ENCODE measurements at regions not wholly inside any gene's neighbourhood (a gene's known extent, or its start where the extent isn't known, plus 50 kb on each side); places are given as distances from the start of the nearest gene placed in this dataset.

DNA sequence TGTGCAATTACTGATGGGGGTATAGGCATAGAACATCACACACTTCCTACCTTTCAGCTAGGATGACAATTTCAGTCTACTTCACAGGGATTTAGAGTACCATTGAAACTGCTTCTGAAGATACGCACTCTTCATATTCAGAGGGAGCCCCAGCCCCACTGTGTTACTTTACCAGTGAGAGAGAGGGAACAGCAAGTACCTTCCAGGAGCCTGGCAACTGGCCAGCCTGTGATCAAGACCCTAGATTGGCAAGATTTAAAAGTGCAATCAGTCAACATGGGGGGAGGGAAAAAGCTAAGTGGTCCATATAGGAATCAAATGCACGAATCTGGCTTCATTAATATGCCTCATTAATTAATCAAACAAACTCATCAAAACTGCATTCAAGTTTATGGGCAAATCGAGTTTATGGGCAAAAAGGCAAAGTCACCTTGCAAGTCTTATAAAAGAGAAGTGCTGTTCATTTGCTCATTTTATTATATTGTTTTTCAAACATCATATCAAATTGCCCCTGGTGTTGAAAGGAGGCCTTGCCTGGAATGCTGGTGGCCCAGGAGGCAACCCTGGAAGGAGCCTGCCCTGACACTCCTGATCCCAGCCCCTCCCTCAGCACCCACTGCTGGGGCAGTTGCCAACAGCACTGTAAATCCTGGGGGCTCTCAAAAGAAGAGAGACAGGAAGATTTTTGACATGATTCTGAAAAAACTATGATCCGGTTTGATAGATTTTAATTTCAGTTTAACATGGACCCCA, 184.9 kb upstream of the DPT start:
- no peak overlapping the region for H3K4me3 ChIP-seq (ENCODE audit: low read depth, low read length, poor library complexity, severe bottlenecking)
- H3K27me3 ChIP-seq (replicated peaks; ENCODE audit: insufficient read depth, low read depth, low read length, poor library complexity) = no peaks in the 10 kb centered on the region
- intact Hi-C loops (cut with micrococcal nuclease; ENCODE audit: unreplicated experiment) = no loop called here
- H3K36me3 ChIP-seq (ENCODE audit: insufficient read depth, low read length, poor library complexity, severe bottlenecking) = no peaks in the 10 kb centered on the region
- DNase-seq (ENCODE audit: low spot score) = no peak
- CTCF ChIA-PET = no interaction called here
- POLR2A ChIA-PET (ENCODE audit: low non-redundant PET) = no interaction called here
- no peaks in the 10 kb centered on the region for H3K9me3 ChIP-seq (ENCODE audit: low read depth, low read length, poor library complexity, severe bottlenecking)
- no peak overlapping the region for H3K27ac ChIP-seq (ENCODE audit: low read depth, low read length, poor library complexity, severe bottlenecking)
- no peaks in the 10 kb centered on the region for H3K4me1 ChIP-seq (ENCODE audit: insufficient read depth, low read length, poor library complexity, severe bottlenecking)
- no TSS peak for BruUV-seq (replicated peaks)
- TF ChIP-seq CTCF (conservative IDR thresholded peaks at IDR 0.05; ENCODE audit: low read depth, low read length) (no peak), EZH2 (IDR thresholded peaks at IDR 0.05; ENCODE audit: borderline replicate concordance, low read depth, low read length, poor library complexity, severe bottlenecking) (no peak)

DNA sequence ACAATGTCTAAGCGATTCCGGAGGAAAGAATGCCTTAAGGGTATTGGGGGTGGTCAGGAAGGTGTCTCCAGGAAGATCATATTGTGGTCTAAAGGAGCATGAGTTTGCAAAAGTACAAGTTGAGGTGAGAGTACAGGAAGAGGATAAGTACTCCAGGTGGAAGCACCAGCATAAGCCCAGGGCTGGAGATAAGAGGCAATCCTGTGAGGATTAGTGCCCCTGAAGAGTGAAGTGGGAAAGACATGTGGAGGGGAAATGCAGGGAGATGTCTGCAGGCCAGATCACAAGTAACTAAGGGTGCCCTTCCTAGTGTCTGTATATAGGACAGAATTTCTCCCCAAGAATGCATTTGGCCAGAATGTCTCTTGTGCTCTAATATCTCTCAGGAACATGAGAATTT, 188.3 kb upstream of the DPT start:
- intact Hi-C loops (cut with micrococcal nuclease; ENCODE audit: unreplicated experiment) = no loop called here
- H3K4me1 ChIP-seq (ENCODE audit: insufficient read depth, low read length, poor library complexity, severe bottlenecking) = no peaks in the 10 kb centered on the region
- no peaks in the 10 kb centered on the region for H3K9me3 ChIP-seq (ENCODE audit: low read depth, low read length, poor library complexity, severe bottlenecking)
- CTCF ChIA-PET = no interaction called here
- no TSS peak for BruUV-seq (replicated peaks)
- H3K27me3 ChIP-seq (replicated peaks; ENCODE audit: insufficient read depth, low read depth, low read length, poor library complexity) = no peaks in the 10 kb centered on the region
- H3K27ac ChIP-seq (ENCODE audit: low read depth, low read length, poor library complexity, severe bottlenecking) = no peak overlapping the region
- DNase-seq (ENCODE audit: low spot score) = no peak
- no peaks in the 10 kb centered on the region for H3K36me3 ChIP-seq (ENCODE audit: insufficient read depth, low read length, poor library complexity, severe bottlenecking)
- POLR2A ChIA-PET (ENCODE audit: low non-redundant PET) = no interaction called here
- TF ChIP-seq EZH2 (IDR thresholded peaks at IDR 0.05; ENCODE audit: borderline replicate concordance, low read depth, low read length, poor library complexity, severe bottlenecking) (no peak), CTCF (conservative IDR thresholded peaks at IDR 0.05; ENCODE audit: low read depth, low read length) (no peak)
- H3K4me3 ChIP-seq (ENCODE audit: low read depth, low read length, poor library complexity, severe bottlenecking) = no peak overlapping the region

DNA sequence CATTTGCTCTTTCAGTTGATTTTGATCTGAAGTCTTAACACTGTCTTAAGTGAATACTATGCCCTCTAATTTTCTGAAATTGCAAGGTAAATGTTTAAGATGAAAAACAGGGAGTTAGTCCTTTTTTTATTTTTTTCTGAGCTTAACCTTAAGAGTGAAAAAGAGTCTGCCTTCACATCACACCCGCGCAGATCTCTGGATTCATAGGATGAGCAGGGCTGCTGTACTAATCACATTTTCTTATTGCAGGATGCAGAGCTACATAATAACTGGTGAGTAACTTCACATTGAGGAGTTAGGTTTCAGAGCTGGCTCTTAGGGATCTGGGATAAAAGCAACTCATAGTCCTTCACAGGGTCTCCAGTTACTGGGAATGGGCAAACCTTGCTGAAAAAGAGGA, 188.7 kb upstream of the ATP1B1 start:
- TF ChIP-seq EZH2 (IDR thresholded peaks at IDR 0.05; ENCODE audit: borderline replicate concordance, low read depth, low read length, poor library complexity, severe bottlenecking) = no peak
- TF ChIP-seq CTCF (conservative IDR thresholded peaks at IDR 0.05; ENCODE audit: low read depth, low read length) = no peak
- Histone ChIP-seq H3K9me3 (ENCODE audit: low read depth, low read length, poor library complexity, severe bottlenecking) (no peaks in the 10 kb centered on the region), H3K4me3 (ENCODE audit: low read depth, low read length, poor library complexity, severe bottlenecking) (no peak overlapping the region), H3K27ac (ENCODE audit: low read depth, low read length, poor library complexity, severe bottlenecking) (no peak overlapping the region), H3K4me1 (ENCODE audit: insufficient read depth, low read length, poor library complexity, severe bottlenecking) (no peaks in the 10 kb centered on the region), H3K36me3 (ENCODE audit: insufficient read depth, low read length, poor library complexity, severe bottlenecking) (no peaks in the 10 kb centered on the region), H3K27me3 (replicated peaks; ENCODE audit: insufficient read depth, low read depth, low read length, poor library complexity) (no peaks in the 10 kb centered on the region)
- BruUV-seq (replicated peaks) = no TSS peak
- ChIA-PET POLR2A (ENCODE audit: low non-redundant PET) (no interaction called here), CTCF (no interaction called here)
- no peak for DNase-seq (ENCODE audit: low spot score)
- intact Hi-C loops (cut with micrococcal nuclease; ENCODE audit: unreplicated experiment) = no loop called here
